ENCODE measurements at regions not wholly inside any gene's neighbourhood (a gene's known extent, or its start where the extent isn't known, plus 50 kb on each side); places are given as distances from the start of the nearest gene placed in this dataset.

DNA sequence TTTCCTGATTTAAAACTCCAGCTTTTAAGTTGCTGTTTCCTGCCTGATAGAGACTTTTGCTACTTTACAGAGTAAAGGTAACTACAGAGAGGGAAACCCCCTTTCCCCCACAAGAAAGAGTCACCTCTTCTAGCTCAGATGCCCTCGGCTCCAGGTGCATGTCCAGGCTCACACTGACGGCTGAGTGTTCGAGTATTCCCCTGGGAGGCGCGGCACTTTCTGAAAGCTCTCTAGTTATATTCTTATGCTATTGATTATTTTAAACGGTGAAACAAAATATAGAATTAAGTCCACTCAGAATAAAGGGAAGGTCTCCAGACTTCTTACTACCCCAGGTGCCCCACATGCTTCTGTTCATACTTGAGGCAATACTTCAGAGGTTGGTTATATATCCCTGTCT lies 160.3 kb upstream of the FMN2 start:
- Histone ChIP-seq H3K4me1 (ENCODE audit: control insufficient read depth in 5 of 5, insufficient read depth in 5 of 5, low read length in 5 of 5) (peaks cover 0 to 10% (median 0%) of the 10 kb centered on the region in 5 donors), H3K9me3 (ENCODE audit: control insufficient read depth in 5 of 5, low read length in 5 of 5) (no peaks in the 10 kb centered on the region), H3K27me3 (ENCODE audit: control insufficient read depth in 5 of 5, insufficient read depth in 4 of 5, low read length in 5 of 5) (no peaks in the 10 kb centered on the region), H3K36me3 (ENCODE audit: control insufficient read depth in 5 of 5, insufficient read depth in 5 of 5, low read length in 5 of 5) (no peaks in the 10 kb centered on the region), H3K4me3 (ENCODE audit: low read depth in 1 of 5, low read length in 5 of 5) (no peak overlapping the region), H3K9ac (ENCODE audit: low read length in 5 of 5) (peak overlapping the region in 1 of 5 donors; percentile 11), H3K27ac (ENCODE audit: low read depth, low read length) (no peak overlapping the region)

DNA sequence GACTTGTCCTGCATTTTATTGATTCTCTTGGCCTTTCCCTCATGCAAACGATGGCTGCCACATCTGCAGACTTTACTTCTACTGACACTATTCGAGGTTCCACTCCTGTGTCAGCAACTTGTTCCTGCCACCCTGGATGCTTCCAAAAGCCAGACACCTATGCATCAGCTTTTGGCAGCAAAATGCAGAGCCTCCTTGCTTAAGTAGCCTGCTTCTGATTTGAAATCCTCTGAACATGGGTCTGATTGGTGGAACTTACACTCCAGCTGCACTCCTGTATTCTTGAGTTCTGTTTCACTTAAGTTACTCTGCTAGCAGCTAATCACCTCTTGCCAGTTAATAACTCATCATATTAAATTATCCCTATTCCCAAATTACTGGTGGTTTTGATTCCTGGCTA lies 152.1 kb upstream of the FMN2 start:
- Histone ChIP-seq H3K4me3 (ENCODE audit: low read depth in 1 of 5, low read length in 5 of 5) (no peak overlapping the region), H3K27ac (ENCODE audit: low read depth, low read length) (no peak overlapping the region), H3K9ac (ENCODE audit: low read length in 5 of 5) (no peak overlapping the region), H3K9me3 (ENCODE audit: control insufficient read depth in 5 of 5, low read length in 5 of 5) (no peaks in the 10 kb centered on the region), H3K27me3 (ENCODE audit: control insufficient read depth in 5 of 5, insufficient read depth in 4 of 5, low read length in 5 of 5) (no peaks in the 10 kb centered on the region), H3K36me3 (ENCODE audit: control insufficient read depth in 5 of 5, insufficient read depth in 5 of 5, low read length in 5 of 5) (no peaks in the 10 kb centered on the region), H3K4me1 (ENCODE audit: control insufficient read depth in 5 of 5, insufficient read depth in 5 of 5, low read length in 5 of 5) (no peaks in the 10 kb centered on the region)

DNA sequence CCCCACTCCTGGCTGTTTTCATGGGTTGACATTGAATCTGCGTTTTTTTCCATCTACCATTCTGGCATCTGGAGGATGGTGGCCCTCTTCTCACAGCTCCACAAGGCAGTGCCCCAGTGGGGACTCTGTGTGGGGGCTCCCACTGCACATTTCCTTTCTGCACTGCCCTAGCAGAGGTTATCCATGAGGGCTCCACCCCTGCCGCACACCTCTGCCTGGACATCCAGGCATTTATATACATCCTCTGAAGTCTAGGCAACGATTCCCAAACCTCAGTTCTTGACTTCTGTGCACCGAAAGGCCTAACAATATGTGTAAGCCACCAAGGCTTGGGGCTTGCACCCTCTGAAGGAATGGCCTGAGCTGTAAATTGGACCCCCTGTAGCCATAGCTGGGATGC lies 147.9 kb upstream of the FMN2 start:
- no peaks in the 10 kb centered on the region for H3K27me3 ChIP-seq (ENCODE audit: control insufficient read depth in 5 of 5, insufficient read depth in 4 of 5, low read length in 5 of 5)
- no peak overlapping the region for H3K27ac ChIP-seq (ENCODE audit: low read depth, low read length)
- H3K9me3 ChIP-seq (ENCODE audit: control insufficient read depth in 5 of 5, low read length in 5 of 5), result no peaks in the 10 kb centered on the region
- no peaks in the 10 kb centered on the region for H3K4me1 ChIP-seq (ENCODE audit: control insufficient read depth in 5 of 5, insufficient read depth in 5 of 5, low read length in 5 of 5)
- H3K4me3 ChIP-seq (ENCODE audit: low read depth in 1 of 5, low read length in 5 of 5), result no peak overlapping the region
- no peak overlapping the region for H3K9ac ChIP-seq (ENCODE audit: low read length in 5 of 5)
- no peaks in the 10 kb centered on the region for H3K36me3 ChIP-seq (ENCODE audit: control insufficient read depth in 5 of 5, insufficient read depth in 5 of 5, low read length in 5 of 5)

DNA sequence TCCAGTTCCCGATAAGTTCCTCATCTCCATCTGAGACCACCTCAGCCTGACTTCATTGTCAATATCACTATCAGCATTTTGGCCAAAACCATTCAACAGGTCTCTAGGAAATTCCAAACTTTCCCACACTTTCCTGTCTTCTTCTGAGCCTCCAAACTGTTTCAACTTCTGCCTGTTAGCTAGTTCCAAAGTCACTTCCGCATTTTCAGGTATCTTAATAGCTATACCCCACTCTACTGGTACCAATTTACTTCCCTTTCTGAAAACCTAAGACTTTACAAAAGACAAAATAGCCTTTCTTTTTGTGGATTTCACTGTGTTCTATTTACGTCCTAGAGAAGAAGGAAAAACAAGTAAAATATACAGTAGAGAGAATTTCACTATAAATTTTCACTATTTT lies 147.0 kb upstream of the FMN2 start:
- Histone ChIP-seq H3K27me3 (ENCODE audit: control insufficient read depth in 5 of 5, insufficient read depth in 4 of 5, low read length in 5 of 5) (no peaks in the 10 kb centered on the region), H3K27ac (ENCODE audit: low read depth, low read length) (no peak overlapping the region), H3K4me1 (ENCODE audit: control insufficient read depth in 5 of 5, insufficient read depth in 5 of 5, low read length in 5 of 5) (no peaks in the 10 kb centered on the region), H3K4me3 (ENCODE audit: low read depth in 1 of 5, low read length in 5 of 5) (no peak overlapping the region), H3K9me3 (ENCODE audit: control insufficient read depth in 5 of 5, low read length in 5 of 5) (no peaks in the 10 kb centered on the region), H3K36me3 (ENCODE audit: control insufficient read depth in 5 of 5, insufficient read depth in 5 of 5, low read length in 5 of 5) (no peaks in the 10 kb centered on the region), H3K9ac (ENCODE audit: low read length in 5 of 5) (no peak overlapping the region)

DNA sequence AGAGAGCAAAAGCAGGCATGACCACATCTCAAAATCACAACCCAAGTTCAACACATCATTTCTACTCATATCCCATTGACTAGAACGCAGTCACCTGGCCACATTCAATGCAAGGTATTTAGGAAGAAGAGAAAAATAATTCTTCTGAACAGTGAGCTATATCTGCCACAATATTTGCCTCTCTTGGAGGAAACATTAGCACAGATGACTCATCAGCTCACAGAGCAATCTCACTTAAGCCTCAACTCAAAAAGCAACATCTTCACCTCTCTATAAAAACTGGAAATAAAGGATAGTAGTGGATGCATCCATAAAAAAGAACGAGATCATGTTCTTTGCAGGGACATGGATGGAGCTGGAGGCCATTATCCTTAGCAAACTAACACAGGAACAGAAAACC lies 143.9 kb upstream of the FMN2 start:
- no peaks in the 10 kb centered on the region for H3K36me3 ChIP-seq (ENCODE audit: control insufficient read depth in 5 of 5, insufficient read depth in 5 of 5, low read length in 5 of 5)
- no peaks in the 10 kb centered on the region for H3K4me1 ChIP-seq (ENCODE audit: control insufficient read depth in 5 of 5, insufficient read depth in 5 of 5, low read length in 5 of 5)
- H3K4me3 ChIP-seq (ENCODE audit: low read depth in 1 of 5, low read length in 5 of 5), result no peak overlapping the region
- H3K9ac ChIP-seq (ENCODE audit: low read length in 5 of 5), result no peak overlapping the region
- H3K27ac ChIP-seq (ENCODE audit: low read depth, low read length), result no peak overlapping the region
- peaks cover 0 to 2% (median 0%) of the 10 kb centered on the region in 5 donors for H3K27me3 ChIP-seq (ENCODE audit: control insufficient read depth in 5 of 5, insufficient read depth in 4 of 5, low read length in 5 of 5)
- H3K9me3 ChIP-seq (ENCODE audit: control insufficient read depth in 5 of 5, low read length in 5 of 5), result no peaks in the 10 kb centered on the region

DNA sequence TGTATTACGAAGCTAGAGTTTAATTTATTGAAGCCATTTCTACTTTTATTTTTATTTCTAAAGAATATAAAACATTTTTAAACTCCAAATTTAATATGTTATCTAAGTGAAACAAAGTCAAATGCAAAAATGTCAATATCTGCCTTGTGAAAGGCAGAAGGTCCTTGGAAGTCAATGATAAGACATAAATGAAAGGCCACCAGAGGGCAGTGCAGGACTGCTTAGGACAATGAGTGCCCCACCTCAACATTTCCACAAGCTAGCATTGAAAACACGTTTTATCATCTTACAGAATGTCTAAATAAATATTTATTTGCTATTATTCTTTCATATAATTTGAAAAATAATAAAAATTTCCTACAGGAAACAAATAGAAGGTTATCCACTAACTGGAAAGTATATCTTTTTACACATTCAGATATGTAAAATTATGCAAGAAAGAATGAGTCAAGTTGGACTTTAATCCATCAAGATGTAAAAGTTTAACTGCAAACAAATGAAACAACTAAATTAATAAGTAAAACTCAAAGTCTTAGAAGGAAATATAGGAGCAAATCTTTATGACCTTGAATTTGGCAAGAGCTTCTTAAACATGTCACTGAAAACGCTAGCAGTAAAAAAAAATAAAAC lies 140.1 kb upstream of the FMN2 start:
- Histone ChIP-seq H3K36me3 (ENCODE audit: control insufficient read depth in 5 of 5, insufficient read depth in 5 of 5, low read length in 5 of 5) (no peaks in the 10 kb centered on the region), H3K27ac (ENCODE audit: low read depth, low read length) (no peak overlapping the region), H3K4me1 (ENCODE audit: control insufficient read depth in 5 of 5, insufficient read depth in 5 of 5, low read length in 5 of 5) (no peaks in the 10 kb centered on the region), H3K9me3 (ENCODE audit: control insufficient read depth in 5 of 5, low read length in 5 of 5) (no peaks in the 10 kb centered on the region), H3K4me3 (ENCODE audit: low read depth in 1 of 5, low read length in 5 of 5) (no peak overlapping the region), H3K27me3 (ENCODE audit: control insufficient read depth in 5 of 5, insufficient read depth in 4 of 5, low read length in 5 of 5) (peaks cover 0 to 10% (median 7%) of the 10 kb centered on the region in 5 donors), H3K9ac (ENCODE audit: low read length in 5 of 5) (no peak overlapping the region)

DNA sequence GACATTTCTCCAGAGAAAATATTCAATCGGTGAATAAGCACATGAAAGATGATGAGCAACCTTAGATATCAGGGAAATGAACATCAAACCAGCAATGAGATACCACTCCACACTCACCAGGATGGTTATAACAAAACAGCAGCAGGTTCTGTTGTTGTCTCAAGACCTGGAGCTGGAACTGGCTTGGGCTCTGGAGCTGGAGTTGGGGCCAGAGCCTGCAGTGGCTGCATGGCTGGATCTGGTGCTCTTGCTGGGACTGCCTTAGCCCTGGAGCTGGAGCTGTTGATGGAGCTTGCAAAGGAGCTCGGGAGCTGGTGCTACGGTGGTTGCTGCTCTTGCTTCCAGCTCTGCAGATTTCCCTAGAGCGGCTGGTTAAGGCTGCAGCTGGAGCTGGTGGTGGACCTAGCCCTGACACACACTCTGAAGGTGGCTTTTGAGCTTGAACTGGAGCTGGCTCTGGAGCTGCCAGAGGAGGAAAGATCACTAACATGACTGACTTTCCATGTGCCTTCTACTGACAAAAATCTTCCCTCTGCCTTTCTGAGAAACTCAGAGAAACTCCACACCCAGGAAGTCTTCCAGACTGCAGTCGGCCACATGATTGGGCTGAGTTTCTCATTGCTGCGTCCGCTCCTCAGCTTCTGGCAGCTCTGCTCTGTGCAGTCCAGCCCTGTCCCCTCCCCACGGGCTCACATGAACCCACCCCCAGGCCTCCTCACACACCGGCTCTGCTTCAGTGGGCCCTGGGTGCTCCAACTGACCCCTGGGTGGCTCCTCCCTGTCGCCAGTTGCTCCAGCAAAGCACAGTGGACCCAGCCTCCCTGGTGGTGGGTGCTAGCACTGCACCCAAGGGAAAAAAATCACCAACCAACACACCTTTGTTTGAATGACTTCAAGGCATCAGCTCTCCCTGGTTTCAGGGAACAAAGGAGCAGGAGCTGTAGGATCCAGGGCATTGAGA lies 139.1 kb upstream of the FMN2 start:
- Histone ChIP-seq H3K9me3 (ENCODE audit: control insufficient read depth in 5 of 5, low read length in 5 of 5) (no peaks in the 10 kb centered on the region), H3K9ac (ENCODE audit: low read length in 5 of 5) (no peak overlapping the region), H3K27ac (ENCODE audit: low read depth, low read length) (no peak overlapping the region), H3K4me3 (ENCODE audit: low read depth in 1 of 5, low read length in 5 of 5) (no peak overlapping the region), H3K4me1 (ENCODE audit: control insufficient read depth in 5 of 5, insufficient read depth in 5 of 5, low read length in 5 of 5) (no peaks in the 10 kb centered on the region), H3K36me3 (ENCODE audit: control insufficient read depth in 5 of 5, insufficient read depth in 5 of 5, low read length in 5 of 5) (no peaks in the 10 kb centered on the region), H3K27me3 (ENCODE audit: control insufficient read depth in 5 of 5, insufficient read depth in 4 of 5, low read length in 5 of 5) (peaks cover under 1 to 14% (median 8%) of the 10 kb centered on the region in 5 donors)

DNA sequence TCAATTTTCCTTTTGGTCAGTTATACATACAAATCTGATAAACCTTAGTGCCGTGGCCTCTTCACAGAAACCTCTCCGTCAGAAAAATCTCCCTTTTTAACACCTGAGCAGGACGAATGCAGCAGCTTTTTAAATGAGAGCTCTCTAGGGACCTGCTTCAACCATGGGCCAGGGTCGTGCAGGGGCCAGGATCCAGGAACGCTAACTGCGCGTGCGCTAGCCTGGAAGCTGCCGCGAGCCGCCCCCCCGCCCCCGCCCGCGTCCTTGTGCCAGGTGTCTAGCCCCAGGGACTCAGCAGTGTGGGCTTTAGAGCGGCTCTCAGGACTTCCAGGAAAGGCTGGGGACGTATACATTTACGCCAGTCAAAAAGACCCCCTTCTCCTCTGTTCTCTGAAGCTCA lies 136.8 kb upstream of the FMN2 start:
- H3K4me1 ChIP-seq (ENCODE audit: control insufficient read depth in 5 of 5, insufficient read depth in 5 of 5, low read length in 5 of 5), result no peaks in the 10 kb centered on the region
- no peaks in the 10 kb centered on the region for H3K36me3 ChIP-seq (ENCODE audit: control insufficient read depth in 5 of 5, insufficient read depth in 5 of 5, low read length in 5 of 5)
- no peak overlapping the region for H3K27ac ChIP-seq (ENCODE audit: low read depth, low read length)
- H3K4me3 ChIP-seq (ENCODE audit: low read depth in 1 of 5, low read length in 5 of 5), result no peak overlapping the region
- peaks cover 5 to 19% (median 13%) of the 10 kb centered on the region in 5 donors for H3K27me3 ChIP-seq (ENCODE audit: control insufficient read depth in 5 of 5, insufficient read depth in 4 of 5, low read length in 5 of 5)
- H3K9ac ChIP-seq (ENCODE audit: low read length in 5 of 5), result no peak overlapping the region
- no peaks in the 10 kb centered on the region for H3K9me3 ChIP-seq (ENCODE audit: control insufficient read depth in 5 of 5, low read length in 5 of 5)

DNA sequence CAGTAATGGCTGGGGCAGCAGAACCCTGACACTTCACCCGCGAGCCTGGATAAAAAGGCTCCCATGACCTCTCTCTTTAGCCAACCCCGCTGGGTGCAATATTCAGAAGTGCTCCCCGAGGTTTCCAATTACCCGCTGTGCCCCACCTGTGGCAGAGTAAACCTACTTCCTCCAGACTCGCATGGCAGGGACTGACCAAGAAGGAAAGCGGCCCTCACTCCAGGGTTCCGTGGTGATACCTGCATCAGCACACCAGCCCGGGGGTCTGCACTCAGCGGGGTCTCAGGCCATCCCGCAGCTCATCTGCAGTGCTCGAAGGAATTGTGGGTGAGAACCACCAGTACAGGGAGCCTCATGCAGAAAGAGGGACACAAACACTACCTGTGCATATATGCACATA lies 136.3 kb upstream of the FMN2 start:
- no peak overlapping the region for H3K27ac ChIP-seq (ENCODE audit: low read depth, low read length)
- H3K9ac ChIP-seq (ENCODE audit: low read length in 5 of 5), result no peak overlapping the region
- peaks cover 5 to 19% (median 13%) of the 10 kb centered on the region in 5 donors for H3K27me3 ChIP-seq (ENCODE audit: control insufficient read depth in 5 of 5, insufficient read depth in 4 of 5, low read length in 5 of 5)
- no peak overlapping the region for H3K4me3 ChIP-seq (ENCODE audit: low read depth in 1 of 5, low read length in 5 of 5)
- no peaks in the 10 kb centered on the region for H3K4me1 ChIP-seq (ENCODE audit: control insufficient read depth in 5 of 5, insufficient read depth in 5 of 5, low read length in 5 of 5)
- H3K36me3 ChIP-seq (ENCODE audit: control insufficient read depth in 5 of 5, insufficient read depth in 5 of 5, low read length in 5 of 5), result no peaks in the 10 kb centered on the region
- H3K9me3 ChIP-seq (ENCODE audit: control insufficient read depth in 5 of 5, low read length in 5 of 5), result no peaks in the 10 kb centered on the region

DNA sequence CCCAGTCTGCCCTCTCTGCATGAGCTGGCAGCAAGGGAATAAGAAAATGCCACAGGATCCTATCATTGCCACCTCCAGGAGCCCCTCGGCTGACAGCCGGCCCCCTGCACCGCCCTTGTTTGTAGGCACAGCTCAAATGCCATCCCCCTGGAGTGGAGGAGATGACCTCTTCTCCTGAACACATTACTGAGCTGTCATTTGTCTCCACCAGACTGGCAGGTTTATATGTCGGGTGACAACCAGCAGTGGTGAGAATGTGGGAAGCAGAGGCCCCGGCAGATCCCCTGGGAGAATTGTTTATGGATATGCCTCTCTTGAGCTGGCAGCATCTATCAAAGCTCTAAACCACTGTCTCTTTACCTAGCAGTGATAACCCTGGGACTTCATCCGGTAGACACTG lies 135.4 kb upstream of the FMN2 start:
- Histone ChIP-seq H3K27ac (ENCODE audit: low read depth, low read length) (no peak overlapping the region), H3K9ac (ENCODE audit: low read length in 5 of 5) (no peak overlapping the region), H3K4me3 (ENCODE audit: low read depth in 1 of 5, low read length in 5 of 5) (no peak overlapping the region), H3K9me3 (ENCODE audit: control insufficient read depth in 5 of 5, low read length in 5 of 5) (no peaks in the 10 kb centered on the region), H3K27me3 (ENCODE audit: control insufficient read depth in 5 of 5, insufficient read depth in 4 of 5, low read length in 5 of 5) (peaks cover 5 to 19% (median 13%) of the 10 kb centered on the region in 5 donors), H3K4me1 (ENCODE audit: control insufficient read depth in 5 of 5, insufficient read depth in 5 of 5, low read length in 5 of 5) (no peaks in the 10 kb centered on the region), H3K36me3 (ENCODE audit: control insufficient read depth in 5 of 5, insufficient read depth in 5 of 5, low read length in 5 of 5) (no peaks in the 10 kb centered on the region)
